Skeletal muscle cell (primary cell): ENCODE measurements at regions not wholly inside any gene's neighbourhood (a gene's known extent, or its start where the extent isn't known, plus 50 kb on each side); places are given as distances from the start of the nearest gene placed in this dataset.
"Not testable (repeated sequence)": the region's sequence is repeated elsewhere in the genome, so short reads cannot be mapped to it uniquely, and the experiment has no call there.

Source experiments
- DNase-seq: peaks from one replicate; pipeline ENCODE4 v3.0.0-alpha.2; 2010; ENCODE audit warnings: low read depth
- H3K4me3 ChIP-seq: 2 replicates; pipeline ENCODE4 v1.5.1; 2011; ENCODE audit warnings: low read depth, mild to moderate bottlenecking, control low read depth, low read length, moderate library complexity

GRCh38 chr3:193096076-193096475, 144.9 kb upstream of the PLAAT1 start:
- no peak for DNase-seq
- no peak overlapping the region for H3K4me3 ChIP-seq

- DNase-seq = no peak
- H3K4me3 ChIP-seq = no peak overlapping the region
Observed at GRCh38 chr3:193114431-193115340, 126.3 kb upstream of the PLAAT1 start.

GRCh38 chr3:193116871-193117270, 124.2 kb upstream of the PLAAT1 start:
- no peak for DNase-seq
- no peak overlapping the region for H3K4me3 ChIP-seq

- H3K4me3 ChIP-seq = no peak overlapping the region
- DNase-seq = no peak
Observed at GRCh38 chr3:193118907-193119306, 122.1 kb upstream of the PLAAT1 start.

- DNase-seq = no peak
- H3K4me3 ChIP-seq = no peak overlapping the region
Observed at GRCh38 chr3:193119926-193120325, 121.1 kb upstream of the PLAAT1 start.

- no peak for DNase-seq
- H3K4me3 ChIP-seq = no peak overlapping the region
Observed at GRCh38 chr3:193124861-193125260, 116.2 kb upstream of the PLAAT1 start.

GRCh38 chr3:193129607-193130006, 111.4 kb upstream of the PLAAT1 start:
- no peak overlapping the region for H3K4me3 ChIP-seq
- DNase-seq = no peak

GRCh38 chr3:193130576-193130975, 110.4 kb upstream of the PLAAT1 start:
- no peak overlapping the region for H3K4me3 ChIP-seq
- no peak for DNase-seq

GRCh38 chr3:193132241-193132640, 108.8 kb upstream of the PLAAT1 start:
- DNase-seq = peak; percentile 36
- no peak overlapping the region for H3K4me3 ChIP-seq

GRCh38 chr3:193132964-193133363, 108.1 kb upstream of the PLAAT1 start:
- H3K4me3 ChIP-seq = no peak overlapping the region
- DNase-seq = peak; percentile 4

- no peak overlapping the region for H3K4me3 ChIP-seq
- DNase-seq = peak; percentile 79
Observed at GRCh38 chr3:193134856-193135255, 106.2 kb upstream of the PLAAT1 start.

GRCh38 chr3:193140381-193140780, 100.6 kb upstream of the PLAAT1 start:
- peak; percentile 13 for DNase-seq
- H3K4me3 ChIP-seq = no peak overlapping the region

- DNase-seq = no peak
- no peak overlapping the region for H3K4me3 ChIP-seq
Observed at GRCh38 chr3:193145248-193145647, 95.8 kb upstream of the PLAAT1 start.

GRCh38 chr3:193148688-193149473, 92.1 kb upstream of the PLAAT1 start:
- no peak for DNase-seq
- H3K4me3 ChIP-seq = no peak overlapping the region

- no peak for DNase-seq
Observed at GRCh38 chr3:193149998-193150397, 91.0 kb upstream of the PLAAT1 start.

GRCh38 chr3:193155044-193155781, 85.8 kb upstream of the PLAAT1 start:
- H3K4me3 ChIP-seq, DNase-seq: not testable (repeated sequence)

More at GRCh38 chr3:193149998-193150397, 91.0 kb upstream of the PLAAT1 start:
- H3K4me3 ChIP-seq = no peak overlapping the region

- DNase-seq = no peak
Observed at GRCh38 chr3:193157051-193157450, 84.0 kb upstream of the PLAAT1 start.

GRCh38 chr3:193165431-193166120, 75.4 kb upstream of the PLAAT1 start:
- H3K4me3 ChIP-seq = no peak overlapping the region
- DNase-seq = no peak

More at GRCh38 chr3:193157051-193157450, 84.0 kb upstream of the PLAAT1 start:
- H3K4me3 ChIP-seq = no peak overlapping the region

- no peak overlapping the region for H3K4me3 ChIP-seq
- no peak for DNase-seq
Observed at GRCh38 chr3:193168931-193169330, 72.1 kb upstream of the PLAAT1 start.
